Fibroblast of lung (primary cell): ENCODE measurements at regions not wholly inside any gene's neighbourhood (a gene's known extent, or its start where the extent isn't known, plus 50 kb on each side); places are given as distances from the start of the nearest gene placed in this dataset.

Experiments
- DNase-seq, 2 donors: peaks; one replicate each; pipeline versions ENCODE4 v3.0.0 to v3.0.0-alpha.2; 2010; ENCODE audit warnings: low read depth in 2 of 2
- H2AFZ ChIP-seq: 2 replicates; pipeline ENCODE4 v1.5.1; 2012; ENCODE audit warnings: low read length, control low read depth, inconsistent platforms
- H3K27ac ChIP-seq: 2 replicates; pipeline ENCODE4 v1.5.1; 2011; ENCODE audit warnings: low read length, control low read depth; ENCODE audit not compliant: insufficient read depth
- H3K27me3 ChIP-seq: 2 replicates; pipeline ENCODE4 v1.5.1; 2011; ENCODE audit warnings: mild to moderate bottlenecking, low read length; ENCODE audit not compliant: control insufficient read depth, insufficient read depth
- H3K36me3 ChIP-seq: 2 replicates; pipeline ENCODE4 v1.5.1; 2011; ENCODE audit warnings: low read length; ENCODE audit not compliant: control insufficient read depth, insufficient read depth
- H3K4me1 ChIP-seq: 2 replicates; pipeline ENCODE4 v1.5.1; 2011; ENCODE audit warnings: low read length; ENCODE audit not compliant: control insufficient read depth, insufficient read depth; ENCODE audit errors: extremely low read depth
- H3K4me2 ChIP-seq: 2 replicates; pipeline ENCODE4 v1.5.1; 2011; ENCODE audit warnings: low read length, control low read depth; ENCODE audit not compliant: insufficient read depth; ENCODE audit errors: extremely low read depth
- H3K4me3 ChIP-seq, 4 experiments: fragments of 200-600 bp in 1 of 4; sonication (generic) in 1 of 4; replicated peaks in 1 of 4; 2 replicates each; pipeline ENCODE4 v1.5.1; 2011 to 2016; ENCODE audit warnings: low read length in 4 of 4, low read depth in 3 of 4, mild to moderate bottlenecking in 3 of 4, control low read depth in 2 of 4, inconsistent platforms in 1 of 4, mixed read lengths in 1 of 4; ENCODE audit not compliant: insufficient read depth in 1 of 4; ENCODE audit errors: control extremely low read depth in 1 of 4
- H3K79me2 ChIP-seq: 2 replicates; pipeline ENCODE4 v1.5.1; 2012; ENCODE audit warnings: mild to moderate bottlenecking, low read length, inconsistent platforms; ENCODE audit not compliant: control insufficient read depth, insufficient read depth
- H3K9ac ChIP-seq: 2 replicates; pipeline ENCODE4 v1.5.1; 2011; ENCODE audit warnings: mild to moderate bottlenecking, low read length, control low read depth; ENCODE audit not compliant: insufficient read depth
- H3K9me3 ChIP-seq: 2 replicates; pipeline ENCODE4 v1.5.1; 2012; ENCODE audit warnings: low read depth, low read length; ENCODE audit not compliant: control insufficient read depth, insufficient read depth
- H4K20me1 ChIP-seq: 2 replicates; pipeline ENCODE4 v1.5.1; 2011; ENCODE audit warnings: low read length; ENCODE audit not compliant: control insufficient read depth, insufficient read depth; ENCODE audit errors: extremely low read depth
- EZH2 ChIP-seq: IDR thresholded peaks from 2 replicates; pipeline ENCODE4 v1.5.1; 2012; ENCODE audit warnings: low read length, control low read depth, mild to moderate bottlenecking; ENCODE audit errors: missing control alignments
- TF ChIP-seq, protein P1 (sequence below), 2 donors: IDR thresholded peaks in 1 of 2; conservative IDR thresholded peaks in 1 of 2; 1 replicate in 1 of 2; 2 replicates in 1 of 2; pipeline ENCODE4 v1.5.1; 2011 to 2012; ENCODE audit warnings: low read length in 2 of 2, control low read depth in 1 of 2, inconsistent platforms in 1 of 2, low read depth in 1 of 2, mild to moderate bottlenecking in 1 of 2

DNA sequence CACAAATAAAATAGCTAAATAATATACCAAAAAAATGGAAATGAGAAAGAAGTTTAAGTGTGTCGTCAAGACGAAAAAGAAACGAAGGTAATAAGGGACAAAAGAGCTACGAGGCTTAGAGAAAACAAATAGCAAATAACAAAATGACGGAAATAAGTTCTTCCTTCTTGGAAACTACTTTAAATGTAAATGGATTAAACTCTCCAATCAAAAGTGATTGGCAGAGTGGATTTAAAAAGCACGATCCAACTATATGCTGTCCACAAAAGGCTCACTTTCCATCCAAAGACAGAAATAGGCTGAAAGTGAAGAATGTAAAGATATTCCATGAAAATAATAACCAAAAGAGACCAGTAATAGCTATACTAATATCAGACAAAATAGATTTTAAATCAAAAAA lies 82.4 kb downstream of the DIO3 start:
- Histone ChIP-seq H2AFZ (no peak overlapping the region), H3K4me3 (no peak overlapping the region), H3K36me3 (no peaks in the 10 kb centered on the region), H3K4me1 (no peaks in the 10 kb centered on the region), H3K27me3 (no peaks in the 10 kb centered on the region), H3K9ac (no peak overlapping the region), H3K79me2 (no peaks in the 10 kb centered on the region), H3K27ac (no peak overlapping the region), H3K9me3 (no peaks in the 10 kb centered on the region), H4K20me1 (no peaks in the 10 kb centered on the region), H3K4me2 (no peak overlapping the region)
- TF ChIP-seq EZH2, result no peak
- TF ChIP-seq, protein P1, sequence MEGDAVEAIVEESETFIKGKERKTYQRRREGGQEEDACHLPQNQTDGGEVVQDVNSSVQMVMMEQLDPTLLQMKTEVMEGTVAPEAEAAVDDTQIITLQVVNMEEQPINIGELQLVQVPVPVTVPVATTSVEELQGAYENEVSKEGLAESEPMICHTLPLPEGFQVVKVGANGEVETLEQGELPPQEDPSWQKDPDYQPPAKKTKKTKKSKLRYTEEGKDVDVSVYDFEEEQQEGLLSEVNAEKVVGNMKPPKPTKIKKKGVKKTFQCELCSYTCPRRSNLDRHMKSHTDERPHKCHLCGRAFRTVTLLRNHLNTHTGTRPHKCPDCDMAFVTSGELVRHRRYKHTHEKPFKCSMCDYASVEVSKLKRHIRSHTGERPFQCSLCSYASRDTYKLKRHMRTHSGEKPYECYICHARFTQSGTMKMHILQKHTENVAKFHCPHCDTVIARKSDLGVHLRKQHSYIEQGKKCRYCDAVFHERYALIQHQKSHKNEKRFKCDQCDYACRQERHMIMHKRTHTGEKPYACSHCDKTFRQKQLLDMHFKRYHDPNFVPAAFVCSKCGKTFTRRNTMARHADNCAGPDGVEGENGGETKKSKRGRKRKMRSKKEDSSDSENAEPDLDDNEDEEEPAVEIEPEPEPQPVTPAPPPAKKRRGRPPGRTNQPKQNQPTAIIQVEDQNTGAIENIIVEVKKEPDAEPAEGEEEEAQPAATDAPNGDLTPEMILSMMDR (conservative IDR thresholded peaks at IDR 0.05 in 1 of 2, IDR thresholded peaks at IDR 0.05 in 1 of 2; ENCODE audit: low read depth in 1 of 2, low read length in 2 of 2), result no peak
- no peak for DNase-seq

DNA sequence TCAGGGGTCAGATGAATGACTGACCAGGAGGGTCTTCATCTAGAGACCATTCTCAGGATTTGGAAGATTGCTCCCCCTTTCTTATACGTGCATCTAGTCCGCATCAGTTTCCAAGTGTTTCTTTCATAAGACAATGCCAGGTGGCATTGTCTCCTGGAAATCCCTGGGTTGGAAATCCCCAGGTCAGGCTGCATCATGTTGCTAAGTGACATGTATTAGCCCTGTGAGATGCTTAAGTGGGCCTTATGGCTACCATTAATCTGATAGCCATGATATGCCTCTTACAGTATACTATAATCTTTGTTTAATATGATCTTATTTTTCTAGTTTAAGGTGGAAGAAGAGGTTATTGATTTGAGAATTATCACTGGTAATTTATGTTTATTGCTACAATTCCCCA lies 92.8 kb downstream of the DIO3 start:
- Histone ChIP-seq H3K4me1 (no peaks in the 10 kb centered on the region), H3K27me3 (no peaks in the 10 kb centered on the region), H3K36me3 (no peaks in the 10 kb centered on the region), H4K20me1 (no peaks in the 10 kb centered on the region), H3K4me3 (no peak overlapping the region), H3K4me2 (no peak overlapping the region), H3K9me3 (no peaks in the 10 kb centered on the region), H2AFZ (no peak overlapping the region), H3K27ac (no peak overlapping the region), H3K79me2 (no peaks in the 10 kb centered on the region), H3K9ac (no peak overlapping the region)
- TF ChIP-seq, protein P1 (conservative IDR thresholded peaks at IDR 0.05 in 1 of 2, IDR thresholded peaks at IDR 0.05 in 1 of 2; ENCODE audit: low read depth in 1 of 2, low read length in 2 of 2), result no peak
- no peak for TF ChIP-seq EZH2
- no peak for DNase-seq

- no peak overlapping the region for H3K9ac ChIP-seq
- H3K36me3 ChIP-seq, result no peaks in the 10 kb centered on the region
- no peak for DNase-seq
- H3K27me3 ChIP-seq, result no peaks in the 10 kb centered on the region
- H2AFZ ChIP-seq, result no peak overlapping the region
- no peak overlapping the region for H3K27ac ChIP-seq
- H3K4me2 ChIP-seq, result no peak overlapping the region
- TF ChIP-seq, protein P1 (conservative IDR thresholded peaks at IDR 0.05 in 1 of 2, IDR thresholded peaks at IDR 0.05 in 1 of 2; ENCODE audit: low read depth in 1 of 2, low read length in 2 of 2), result no peak
- no peak for TF ChIP-seq EZH2
- H3K4me3 ChIP-seq, result no peak overlapping the region
- no peaks in the 10 kb centered on the region for H3K79me2 ChIP-seq
- no peaks in the 10 kb centered on the region for H3K4me1 ChIP-seq
- H3K9me3 ChIP-seq, result no peaks in the 10 kb centered on the region
- H4K20me1 ChIP-seq, result no peaks in the 10 kb centered on the region
These were observed 96.1 kb downstream of the DIO3 start for GRCh38 chr14:101657372-101657771.
